HG02973 (cell line): ENCODE measurements at regions not wholly inside any gene's neighbourhood (a gene's known extent, or its start where the extent isn't known, plus 50 kb on each side); places are given as distances from the start of the nearest gene placed in this dataset.

Experiments
- ATAC-seq: cut with Tn5 transposase; IDR thresholded peaks from one replicate; pipeline ENCODE4 v1.9.1; 2021; ENCODE audit warnings: moderate library complexity; ENCODE audit not compliant: unreplicated experiment

- ATAC-seq: no peak
Observed at GRCh38 chr17:63365366-63366240, 80.5 kb downstream of the CYB561 start.

DNA sequence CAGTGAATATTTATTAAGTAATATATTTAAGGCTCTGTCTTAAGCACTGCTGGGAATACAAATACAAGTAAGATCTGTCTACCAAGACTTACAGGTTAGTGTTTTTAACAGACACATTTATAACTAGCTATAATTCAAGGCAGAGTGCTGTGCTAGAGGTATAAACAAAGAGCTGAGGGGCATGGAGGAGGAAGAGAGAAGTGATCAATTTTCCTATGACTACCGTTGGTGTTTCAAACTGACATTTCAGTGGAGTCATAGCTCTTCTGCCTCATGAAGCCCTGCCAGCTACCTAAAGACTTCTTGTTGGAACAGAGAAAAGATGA, 79.9 kb downstream of the CYB561 start:
- no peak for ATAC-seq

GRCh38 chr17:63369233-63369632, 76.9 kb downstream of the CYB561 start:
- ATAC-seq: no peak

GRCh38 chr17:63370696-63371095, 75.4 kb downstream of the CYB561 start:
- ATAC-seq: no peak

- no peak for ATAC-seq
Observed at GRCh38 chr17:63376949-63377348, 69.2 kb downstream of the CYB561 start.

DNA sequence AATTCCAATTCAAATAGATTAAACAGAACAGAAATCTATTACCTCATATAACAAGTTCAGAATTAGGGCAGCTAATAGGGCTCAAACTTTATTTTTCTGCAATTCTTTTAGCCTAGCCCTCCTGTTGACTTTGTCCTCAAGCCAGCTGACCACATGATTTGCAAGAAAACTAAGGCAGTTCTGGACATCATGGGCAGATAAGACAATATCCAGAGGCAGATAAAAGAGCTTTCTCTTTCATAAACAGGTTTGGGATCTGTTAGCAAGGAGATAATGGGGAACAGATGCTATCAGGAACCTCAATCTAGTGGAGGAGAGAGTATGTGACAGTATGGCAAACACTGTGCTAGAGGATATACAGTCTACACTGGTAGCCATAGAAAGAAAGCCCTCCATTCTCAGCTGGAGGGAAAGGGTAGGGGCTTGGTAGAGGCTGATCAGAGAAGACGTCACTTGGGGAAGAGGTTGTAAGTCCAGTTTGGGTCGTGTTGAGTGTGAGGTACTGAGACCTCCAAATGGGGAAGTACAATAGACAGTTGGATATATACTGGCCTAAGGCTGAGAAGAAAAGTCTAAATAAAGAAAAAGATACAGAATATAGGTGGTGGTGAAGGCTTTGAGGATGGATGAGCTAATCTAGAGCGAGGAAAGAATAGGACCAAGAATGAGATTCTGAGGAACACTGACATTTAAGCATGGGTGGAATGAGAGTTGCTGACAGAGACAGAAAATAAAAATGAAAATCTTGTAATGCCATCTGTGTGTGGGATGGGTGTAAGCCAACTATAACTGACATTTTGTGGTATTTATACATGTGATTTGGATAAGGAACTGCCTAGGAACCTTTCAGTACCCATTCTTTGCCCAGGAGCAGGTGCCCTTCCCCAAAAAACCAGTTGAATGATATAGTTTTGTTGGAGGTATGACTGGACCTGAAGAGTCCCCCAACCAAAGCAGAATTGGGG, 67.4 kb downstream of the CYB561 start:
- no peak for ATAC-seq

GRCh38 chr17:63379636-63380035, 66.5 kb downstream of the CYB561 start:
- ATAC-seq: no peak

- ATAC-seq: no peak
Observed at GRCh38 chr17:63381101-63381729, 64.9 kb downstream of the CYB561 start.

DNA sequence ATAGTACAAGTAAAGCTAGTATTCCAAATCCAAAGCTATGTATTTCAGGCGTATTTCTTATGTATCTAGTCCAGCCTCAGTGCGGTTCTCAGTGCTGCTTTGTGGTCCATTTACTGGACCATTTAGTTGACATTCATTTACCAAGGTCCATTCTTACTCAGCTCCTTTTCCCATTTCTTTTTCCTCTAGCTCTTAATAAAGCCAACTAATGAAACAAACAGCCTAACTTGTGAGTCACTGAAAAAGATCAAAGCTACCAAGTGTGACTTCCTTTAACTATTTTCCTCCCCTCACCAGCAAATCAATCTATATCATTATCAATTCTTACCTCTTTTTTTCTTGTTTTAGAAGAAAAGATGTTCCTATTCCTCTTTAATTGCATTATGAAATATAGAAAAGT, 64.0 kb downstream of the CYB561 start:
- ATAC-seq: no peak
